ENCODE measurements at regions not wholly inside any gene's neighbourhood (a gene's known extent, or its start where the extent isn't known, plus 50 kb on each side); places are given as distances from the start of the nearest gene placed in this dataset.
"Not testable (repeated sequence)": the region's sequence is repeated elsewhere in the genome, so short reads cannot be mapped to it uniquely, and the experiment has no call there.

DNA sequence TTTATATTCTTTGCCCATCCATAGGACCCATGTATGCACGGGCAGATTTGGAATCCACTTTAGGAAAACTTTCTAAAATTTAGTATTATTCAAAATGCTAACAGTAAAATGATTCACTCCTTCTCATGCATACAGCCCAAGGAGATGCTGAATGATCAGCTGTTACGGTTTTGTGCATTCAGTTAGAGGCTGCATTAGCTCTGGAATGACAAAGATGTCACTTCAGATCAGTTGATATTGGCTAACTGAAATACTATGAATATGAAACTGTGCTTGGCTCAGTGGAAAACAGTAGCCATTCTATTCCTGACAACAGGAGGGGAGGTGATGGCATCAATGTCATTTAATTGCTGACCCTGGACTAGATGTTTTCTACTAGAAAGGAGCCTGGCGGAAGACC lies 560.7 kb downstream of the ZNF608 start:
- Histone ChIP-seq H3K9ac (ENCODE audit: low read length) (no peak overlapping the region), H3K27ac (ENCODE audit: low read depth, low read length) (no peak overlapping the region), H3K36me3 (ENCODE audit: control insufficient read depth, insufficient read depth, low read length) (no peaks in the 10 kb centered on the region), H3K27me3 (ENCODE audit: control insufficient read depth, insufficient read depth, low read length) (no peaks in the 10 kb centered on the region), H3K4me1 (ENCODE audit: control insufficient read depth, insufficient read depth, low read length) (no peaks in the 10 kb centered on the region), H3K4me3 (ENCODE audit: low read length) (no peak overlapping the region)

DNA sequence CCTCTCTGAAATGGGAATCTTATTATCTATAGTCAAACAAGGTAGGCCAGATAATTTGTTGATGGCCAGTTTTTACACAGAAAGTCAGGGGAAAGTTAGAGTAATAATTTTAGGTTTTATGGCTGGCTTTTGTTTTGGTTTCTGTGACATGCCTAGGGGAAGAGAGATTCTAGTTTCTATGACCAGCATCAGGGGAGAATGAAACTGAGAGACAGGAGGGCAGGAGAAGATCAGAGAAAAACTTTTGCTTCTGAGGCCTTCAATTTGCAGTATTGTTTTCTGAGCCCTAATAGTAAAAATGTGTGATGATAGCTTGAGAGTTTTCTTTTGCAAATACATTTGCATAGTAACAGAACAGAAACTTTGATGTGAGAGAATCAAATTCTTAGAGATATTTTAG lies 564.3 kb downstream of the ZNF608 start:
- Histone ChIP-seq H3K27me3 (ENCODE audit: control insufficient read depth, insufficient read depth, low read length) (no peaks in the 10 kb centered on the region), H3K9ac (ENCODE audit: low read length) (no peak overlapping the region), H3K4me3 (ENCODE audit: low read length) (no peak overlapping the region), H3K4me1 (ENCODE audit: control insufficient read depth, insufficient read depth, low read length) (no peaks in the 10 kb centered on the region), H3K36me3 (ENCODE audit: control insufficient read depth, insufficient read depth, low read length) (no peaks in the 10 kb centered on the region), H3K27ac (ENCODE audit: low read depth, low read length) (no peak overlapping the region)

DNA sequence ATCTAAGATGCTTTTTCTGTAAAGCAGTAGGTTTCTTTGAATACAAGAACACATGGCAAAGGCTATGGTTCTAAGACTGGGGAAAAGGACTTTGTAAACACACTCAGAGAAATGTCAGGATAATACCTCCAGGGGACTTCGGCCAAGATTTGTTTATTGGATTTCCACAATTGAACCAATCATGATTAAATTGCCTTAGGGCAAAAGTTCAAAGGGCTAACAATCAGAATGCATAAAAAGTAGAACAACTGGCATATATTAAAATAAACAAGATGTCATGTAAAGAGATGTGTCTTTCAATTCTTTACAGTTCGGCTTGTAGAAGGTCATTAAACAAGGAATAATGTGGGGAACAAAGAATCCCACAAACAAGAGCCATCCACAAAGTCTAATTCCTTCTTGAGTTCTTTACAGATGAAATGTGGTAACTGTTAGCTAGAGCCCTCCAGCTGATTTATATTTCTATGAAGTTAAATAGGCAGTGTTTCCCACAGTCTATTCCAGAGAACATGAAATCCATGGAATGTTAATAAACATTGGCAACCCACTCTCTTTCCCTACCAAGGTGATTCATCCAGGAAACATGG lies 565.5 kb downstream of the ZNF608 start:
- Histone ChIP-seq H3K4me1 (ENCODE audit: control insufficient read depth, insufficient read depth, low read length) (no peaks in the 10 kb centered on the region), H3K27me3 (ENCODE audit: control insufficient read depth, insufficient read depth, low read length) (no peaks in the 10 kb centered on the region), H3K4me3 (ENCODE audit: low read length) (no peak overlapping the region), H3K36me3 (ENCODE audit: control insufficient read depth, insufficient read depth, low read length) (no peaks in the 10 kb centered on the region), H3K27ac (ENCODE audit: low read depth, low read length) (no peak overlapping the region), H3K9ac (ENCODE audit: low read length) (no peak overlapping the region)

DNA sequence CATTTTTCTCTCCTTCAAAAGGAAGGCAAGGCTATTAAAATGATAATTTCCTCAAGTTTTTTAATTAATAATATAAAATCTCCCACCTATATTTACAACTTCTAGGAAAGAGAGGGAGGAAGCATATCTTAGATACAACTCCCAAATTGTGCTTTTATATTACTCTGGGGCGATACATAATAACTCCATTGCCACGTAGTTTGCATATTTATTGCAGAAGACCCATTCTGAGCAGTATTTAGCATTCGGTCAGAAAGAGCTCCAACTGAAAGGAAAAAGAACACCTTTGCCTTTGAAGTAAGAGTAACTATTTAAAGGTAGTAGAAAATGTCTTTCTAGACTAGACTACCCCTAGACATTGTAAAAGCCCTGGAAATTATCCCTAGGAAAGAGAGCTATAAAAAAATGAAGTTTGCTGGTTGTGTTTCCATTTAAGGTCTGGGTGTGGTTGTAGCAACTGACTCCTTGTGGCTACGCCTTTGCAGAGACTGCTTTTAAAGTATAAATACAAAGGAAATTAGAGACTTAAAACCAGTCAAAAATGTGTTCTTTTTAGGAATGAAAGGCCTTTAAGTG lies 566.1 kb downstream of the ZNF608 start:
- Histone ChIP-seq H3K27me3 (ENCODE audit: control insufficient read depth, insufficient read depth, low read length) (no peaks in the 10 kb centered on the region), H3K36me3 (ENCODE audit: control insufficient read depth, insufficient read depth, low read length) (no peaks in the 10 kb centered on the region), H3K9ac (ENCODE audit: low read length) (no peak overlapping the region), H3K27ac (ENCODE audit: low read depth, low read length) (no peak overlapping the region), H3K4me1 (ENCODE audit: control insufficient read depth, insufficient read depth, low read length) (no peaks in the 10 kb centered on the region), H3K4me3 (ENCODE audit: low read length) (no peak overlapping the region)

DNA sequence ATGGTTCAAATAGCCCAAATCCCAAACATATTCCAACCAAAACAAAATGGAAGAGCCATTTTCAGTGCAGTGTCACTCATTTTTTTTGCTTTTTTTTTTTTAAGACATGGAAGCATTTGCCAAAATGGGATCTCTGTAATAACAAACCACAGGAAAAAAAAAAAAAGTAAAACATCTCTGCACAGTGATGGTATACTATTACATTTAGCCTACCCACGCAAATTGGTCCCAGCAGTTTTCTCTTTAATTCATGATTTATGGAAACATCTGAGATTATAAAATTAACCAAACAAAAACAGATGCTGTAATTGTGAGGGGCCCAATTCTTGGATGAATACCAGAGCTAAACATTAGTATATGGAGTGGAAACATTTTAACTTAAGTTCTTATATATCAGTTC lies 566.6 kb downstream of the ZNF608 start:
- H3K27me3 ChIP-seq (ENCODE audit: control insufficient read depth, insufficient read depth, low read length) = no peaks in the 10 kb centered on the region
- no peaks in the 10 kb centered on the region for H3K4me1 ChIP-seq (ENCODE audit: control insufficient read depth, insufficient read depth, low read length)
- no peak overlapping the region for H3K4me3 ChIP-seq (ENCODE audit: low read length)
- no peak overlapping the region for H3K9ac ChIP-seq (ENCODE audit: low read length)
- H3K36me3 ChIP-seq (ENCODE audit: control insufficient read depth, insufficient read depth, low read length) = no peaks in the 10 kb centered on the region
- no peak overlapping the region for H3K27ac ChIP-seq (ENCODE audit: low read depth, low read length)

DNA sequence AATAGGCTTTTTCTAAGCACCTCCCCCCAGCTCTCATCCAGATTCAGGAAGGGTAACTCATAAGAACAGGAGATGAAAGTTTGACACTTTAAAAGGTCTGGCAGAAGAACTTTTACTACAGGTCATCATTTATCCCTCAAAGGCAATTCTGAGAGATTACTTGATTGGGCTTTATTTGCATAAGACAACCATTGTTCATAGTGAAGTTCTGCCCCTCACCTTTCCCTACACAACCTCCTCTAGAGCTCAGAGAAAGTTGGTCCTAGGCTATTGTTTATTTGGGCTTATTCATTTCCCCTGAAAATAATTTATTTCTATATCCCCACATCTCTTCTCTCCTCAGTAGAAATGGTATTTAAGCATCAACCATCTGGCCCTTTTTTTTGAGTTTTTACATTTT lies 568.4 kb downstream of the ZNF608 start:
- Histone ChIP-seq H3K9ac (ENCODE audit: low read length) (no peak overlapping the region), H3K4me1 (ENCODE audit: control insufficient read depth, insufficient read depth, low read length) (no peaks in the 10 kb centered on the region), H3K36me3 (ENCODE audit: control insufficient read depth, insufficient read depth, low read length) (no peaks in the 10 kb centered on the region), H3K4me3 (ENCODE audit: low read length) (no peak overlapping the region), H3K27me3 (ENCODE audit: control insufficient read depth, insufficient read depth, low read length) (no peaks in the 10 kb centered on the region), H3K27ac (ENCODE audit: low read depth, low read length) (no peak overlapping the region)

DNA sequence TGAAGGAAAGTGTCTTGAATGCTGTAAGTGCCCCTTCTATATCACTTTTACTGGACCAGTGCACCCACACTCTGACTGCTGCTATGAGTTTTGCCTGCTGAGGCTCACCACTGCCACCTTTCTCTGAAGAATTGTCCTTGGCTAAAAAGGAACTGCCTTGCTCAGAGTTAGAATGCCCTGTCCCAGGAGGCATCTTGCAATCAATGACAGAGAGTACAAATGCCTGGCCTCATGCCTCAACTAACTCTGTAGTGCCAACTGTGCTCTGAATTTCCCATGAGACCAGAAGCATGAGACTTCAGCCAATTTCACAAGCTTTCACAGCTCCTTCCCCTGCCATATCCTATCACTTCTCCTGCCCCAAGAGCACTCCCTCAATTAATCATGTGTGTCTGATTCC lies 569.7 kb downstream of the ZNF608 start:
- no peaks in the 10 kb centered on the region for H3K36me3 ChIP-seq (ENCODE audit: control insufficient read depth, insufficient read depth, low read length)
- H3K9ac ChIP-seq (ENCODE audit: low read length) = no peak overlapping the region
- H3K27ac ChIP-seq (ENCODE audit: low read depth, low read length) = no peak overlapping the region
- H3K4me3 ChIP-seq (ENCODE audit: low read length) = no peak overlapping the region
- no peaks in the 10 kb centered on the region for H3K4me1 ChIP-seq (ENCODE audit: control insufficient read depth, insufficient read depth, low read length)
- H3K27me3 ChIP-seq (ENCODE audit: control insufficient read depth, insufficient read depth, low read length) = no peaks in the 10 kb centered on the region

DNA sequence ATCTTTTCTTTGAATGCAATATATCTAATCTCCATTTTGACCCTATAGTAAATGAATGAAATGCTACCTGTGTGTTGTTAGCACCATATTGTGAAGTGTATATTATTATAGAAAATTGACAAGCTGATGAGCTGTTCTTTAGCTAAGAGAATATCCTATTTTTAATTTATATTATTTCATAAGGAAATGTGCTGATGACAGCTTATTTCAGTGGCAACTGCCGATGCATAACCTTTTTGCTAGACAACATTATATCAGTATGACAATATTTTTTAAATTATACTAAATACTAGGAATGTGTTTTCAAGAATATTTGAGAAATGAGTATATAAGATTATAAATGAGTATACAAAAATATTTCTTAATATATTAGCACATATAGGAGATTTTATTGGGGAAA lies 573.1 kb downstream of the ZNF608 start:
- Histone ChIP-seq H3K36me3 (ENCODE audit: control insufficient read depth, insufficient read depth, low read length) (no peaks in the 10 kb centered on the region), H3K9ac (ENCODE audit: low read length) (no peak overlapping the region), H3K27ac (ENCODE audit: low read depth, low read length) (no peak overlapping the region), H3K4me1 (ENCODE audit: control insufficient read depth, insufficient read depth, low read length) (no peaks in the 10 kb centered on the region), H3K4me3 (ENCODE audit: low read length) (no peak overlapping the region), H3K27me3 (ENCODE audit: control insufficient read depth, insufficient read depth, low read length) (no peaks in the 10 kb centered on the region)

DNA sequence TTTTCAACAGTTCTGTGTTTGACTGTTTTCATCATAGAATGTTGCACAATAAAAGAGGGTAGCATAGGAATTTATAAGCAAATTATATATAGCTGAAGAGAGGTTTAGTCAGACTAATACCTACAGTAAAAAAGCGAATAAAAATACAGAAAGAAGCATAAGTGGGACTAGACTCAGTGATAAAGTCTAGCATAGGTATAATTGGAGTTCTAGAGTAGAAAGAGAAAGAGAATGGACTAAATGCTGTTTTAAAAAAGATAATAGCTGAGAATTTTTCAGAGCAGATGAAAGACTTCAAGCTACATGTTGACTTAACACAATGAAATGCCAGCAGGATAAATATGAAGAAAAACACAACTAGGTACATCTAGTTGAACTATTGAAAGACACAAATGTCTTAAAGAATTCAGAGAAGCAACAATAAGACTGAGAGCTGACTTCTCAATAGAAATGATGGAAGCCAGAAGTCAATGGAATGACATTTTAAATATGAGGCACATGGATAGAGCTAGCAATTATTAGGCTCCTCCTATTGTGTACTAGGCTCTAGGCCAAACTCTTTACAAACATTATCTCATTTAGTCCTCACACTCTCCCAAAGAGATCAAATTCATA lies 573.9 kb downstream of the ZNF608 start:
- Histone ChIP-seq H3K9ac (ENCODE audit: low read length) (no peak overlapping the region), H3K36me3 (ENCODE audit: control insufficient read depth, insufficient read depth, low read length) (no peaks in the 10 kb centered on the region), H3K27ac (ENCODE audit: low read depth, low read length) (no peak overlapping the region), H3K4me1 (ENCODE audit: control insufficient read depth, insufficient read depth, low read length) (no peaks in the 10 kb centered on the region), H3K27me3 (ENCODE audit: control insufficient read depth, insufficient read depth, low read length) (no peaks in the 10 kb centered on the region), H3K4me3 (ENCODE audit: low read length) (no peak overlapping the region)

DNA sequence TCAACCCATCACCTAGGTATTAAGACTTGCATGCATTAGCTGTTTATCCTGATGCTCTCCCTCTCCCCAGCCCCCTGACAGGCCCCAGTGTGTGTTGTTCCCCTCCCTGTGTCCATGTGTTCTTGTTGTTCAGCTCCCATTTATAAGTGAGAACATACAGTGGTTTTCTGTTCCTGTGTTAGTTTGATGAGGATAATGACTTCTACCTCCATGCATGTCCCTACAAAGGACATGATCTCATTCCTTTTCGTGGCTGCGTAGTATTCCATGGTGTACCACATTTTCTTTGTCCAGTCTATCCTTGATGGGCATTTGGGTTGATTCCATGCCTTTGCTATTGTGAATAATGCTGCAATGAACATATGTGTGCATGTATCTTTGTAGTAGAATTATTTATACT lies 578.3 kb downstream of the ZNF608 start:
- H3K36me3 ChIP-seq (ENCODE audit: control insufficient read depth, insufficient read depth, low read length); H3K4me3 ChIP-seq (ENCODE audit: low read length); H3K4me1 ChIP-seq (ENCODE audit: control insufficient read depth, insufficient read depth, low read length); H3K27ac ChIP-seq (ENCODE audit: low read depth, low read length); H3K9ac ChIP-seq (ENCODE audit: low read length); H3K27me3 ChIP-seq (ENCODE audit: control insufficient read depth, insufficient read depth, low read length): not testable (repeated sequence)

DNA sequence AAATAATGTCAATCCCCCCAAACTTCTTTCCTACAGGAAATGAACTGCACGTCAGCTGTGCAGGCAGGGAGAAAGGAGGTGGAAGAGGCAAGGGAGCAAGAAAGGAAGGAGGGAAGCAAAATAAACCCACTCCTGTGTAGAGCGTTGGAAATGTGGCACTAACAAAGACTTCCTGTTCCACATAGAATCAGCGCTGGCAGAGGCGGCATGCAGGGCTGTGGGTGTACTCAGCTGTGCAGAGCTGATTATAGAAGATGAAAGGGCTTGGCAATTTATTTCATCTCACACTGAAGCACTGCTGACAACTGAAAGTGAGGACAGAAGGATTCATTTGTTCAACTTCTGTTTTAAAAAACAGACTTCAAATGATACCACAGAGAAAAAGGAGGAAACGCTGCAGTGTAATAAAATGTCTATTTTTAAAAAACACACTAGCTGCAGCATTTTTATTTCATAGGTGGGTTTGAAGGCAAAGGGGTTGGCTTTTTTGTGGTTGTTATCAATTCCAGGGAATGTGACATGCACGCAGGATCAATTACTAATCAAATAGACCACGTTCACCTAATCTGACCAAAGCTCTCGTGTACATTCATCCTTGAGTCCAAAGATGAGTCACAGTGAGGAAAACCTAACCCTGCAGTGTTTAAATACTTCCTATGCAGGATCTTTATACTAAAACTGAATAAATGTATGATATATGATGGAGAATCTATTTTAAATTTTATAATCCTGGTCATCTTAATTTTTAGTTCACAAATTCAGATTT lies 583.5 kb downstream of the ZNF608 start:
- no peaks in the 10 kb centered on the region for H3K27me3 ChIP-seq (ENCODE audit: control insufficient read depth, insufficient read depth, low read length)
- no peak overlapping the region for H3K9ac ChIP-seq (ENCODE audit: low read length)
- no peak overlapping the region for H3K4me3 ChIP-seq (ENCODE audit: low read length)
- H3K36me3 ChIP-seq (ENCODE audit: control insufficient read depth, insufficient read depth, low read length) = no peaks in the 10 kb centered on the region
- no peaks in the 10 kb centered on the region for H3K4me1 ChIP-seq (ENCODE audit: control insufficient read depth, insufficient read depth, low read length)
- H3K27ac ChIP-seq (ENCODE audit: low read depth, low read length) = no peak overlapping the region

DNA sequence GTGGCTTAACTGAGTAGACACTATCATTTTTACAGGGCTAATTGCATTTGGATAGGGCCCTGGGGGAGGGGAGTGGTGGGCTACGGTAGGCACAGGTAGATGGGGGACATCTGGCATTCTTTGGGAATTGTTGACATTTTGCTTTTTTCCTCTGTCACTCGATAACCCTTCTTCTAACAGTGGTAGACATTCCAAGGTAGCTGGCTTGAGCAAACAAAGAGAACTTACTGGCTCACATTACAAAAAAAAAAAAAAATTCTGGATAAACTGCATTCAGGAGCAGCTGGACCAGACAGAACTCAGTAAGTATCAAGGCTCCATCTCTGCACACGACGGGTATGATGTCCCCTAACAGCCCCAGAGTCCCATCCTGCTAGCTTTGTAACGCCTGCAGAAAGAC lies 585.2 kb downstream of the ZNF608 start:
- Histone ChIP-seq H3K27ac (ENCODE audit: low read depth, low read length) (no peak overlapping the region), H3K36me3 (ENCODE audit: control insufficient read depth, insufficient read depth, low read length) (no peaks in the 10 kb centered on the region), H3K4me3 (ENCODE audit: low read length) (no peak overlapping the region), H3K4me1 (ENCODE audit: control insufficient read depth, insufficient read depth, low read length) (peaks cover 6% of the 10 kb centered on the region), H3K9ac (ENCODE audit: low read length) (no peak overlapping the region), H3K27me3 (ENCODE audit: control insufficient read depth, insufficient read depth, low read length) (no peaks in the 10 kb centered on the region)

Measured in rectal smooth muscle tissue (tissue), 1 donor.